ENCODE measurements at regions not wholly inside any gene's neighbourhood (a gene's known extent, or its start where the extent isn't known, plus 50 kb on each side); places are given as distances from the start of the nearest gene placed in this dataset.

- Histone ChIP-seq H2AFZ (ENCODE audit: low read length) (no peak overlapping the region), H2BK15ac (ENCODE audit: low read depth, low read length) (no peak overlapping the region)
- no peak overlapping the region for H3K27ac Mint-ChIP-seq
These were observed 219.6 kb upstream of the SESN3 start for GRCh38 chr11:95450547-95451123.

More at GRCh38 chr11:95450547-95451123, 219.6 kb upstream of the SESN3 start:
- Histone ChIP-seq H2BK20ac (ENCODE audit: low read depth, low read length, poor library complexity, severe bottlenecking) (no peak overlapping the region), H2BK12ac (ENCODE audit: insufficient read length, low read depth, low read length) (no peak overlapping the region), H3K9ac (ENCODE audit: extremely low read depth, insufficient read length, low read length) (no peak overlapping the region), H3K27ac (ENCODE audit: insufficient read length, low read depth, low read length) (no peak overlapping the region), H3K27me3 (ENCODE audit: insufficient read depth, low read length) (no peaks in the 10 kb centered on the region), H3K23ac (ENCODE audit: insufficient read length, low read depth, low read length) (no peak overlapping the region), H2BK5ac (ENCODE audit: insufficient read length, low read length) (no peak overlapping the region), H3K14ac (ENCODE audit: insufficient read depth, low read length) (no peak overlapping the region), H3K56ac (ENCODE audit: insufficient read length, low read depth, low read length) (no peak overlapping the region), H4K91ac (ENCODE audit: insufficient read length, low read depth, low read length) (no peak overlapping the region), H2BK120ac (ENCODE audit: low read depth, low read length, poor library complexity, severe bottlenecking) (no peak overlapping the region), H4K20me1 (ENCODE audit: control insufficient read depth, insufficient read depth, insufficient read length) (no peaks in the 10 kb centered on the region), H3K4ac (ENCODE audit: low read depth, low read length) (no peak overlapping the region), H3K18ac (ENCODE audit: insufficient read length, low read depth, low read length) (no peak overlapping the region), H3K79me2 (ENCODE audit: insufficient read depth, low read length) (no peaks in the 10 kb centered on the region), H3K4me1 (ENCODE audit: insufficient read depth, low read length) (peaks cover 2% of the 10 kb centered on the region; the same call in 1 of the 2 replicates), H3K79me1 (ENCODE audit: insufficient read depth, low read depth, low read length, poor library complexity, severe bottlenecking) (no peaks in the 10 kb centered on the region), H3K9me3 (ENCODE audit: control insufficient read depth, low read depth, low read length) (no peaks in the 10 kb centered on the region), H3T11ph (ENCODE audit: low read length) (no peak overlapping the region), H3K4me2 (ENCODE audit: insufficient read depth, insufficient read length, low read length) (no peak overlapping the region), H4K5ac (ENCODE audit: insufficient read length, low read depth, low read length) (no peak overlapping the region), H2AK5ac (ENCODE audit: insufficient read length, low read length) (no peak overlapping the region), H4K8ac (replicated peaks; ENCODE audit: insufficient read length, low read depth, low read length) (no peak overlapping the region), H3K23me2 (ENCODE audit: insufficient read length, low read depth, low read length, poor library complexity, severe bottlenecking) (no peaks in the 10 kb centered on the region)
- WGBS (ENCODE audit: extremely low coverage, insufficient read length, low lambda C conversion rate): no CpG with 5 or more reads among the region's 4 CpGs
- no peak for DNase-seq
- Mint-ChIP-seq H3K9me3 (no peaks in the 10 kb centered on the region), H3K4me3 (no peak overlapping the region), H3K27me3 (ENCODE audit: low read depth) (no peaks in the 10 kb centered on the region), H3K36me3 (ENCODE audit: insufficient read depth in 1 of 3, low read depth in 3 of 3) (0 out of 7 replicates have a peak, but pooled peaks cover 0 to 2% (median 0%) of the 10 kb centered on the region in 3 experiments), H3K4me1 (peaks cover 7 to 10% of the 10 kb centered on the region in 2 experiments)
- no peak for TF ChIP-seq CTCF (conservative IDR thresholded peaks at IDR 0.05)
